Middle frontal gyrus (tissue), 1 donor: ENCODE measurements at regions not wholly inside any gene's neighbourhood (a gene's known extent, or its start where the extent isn't known, plus 50 kb on each side); places are given as distances from the start of the nearest gene placed in this dataset.
A peak's percentile ranks its signal among the peaks of the same experiment; 100 is the strongest.
"Not testable (repeated sequence)": the region's sequence is repeated elsewhere in the genome, so short reads cannot be mapped to it uniquely, and the experiment has no call there.

ENCODE experiments used
- DNase-seq: peaks from one replicate; pipeline ENCODE4 v3.0.0-alpha.2; 2015; ENCODE audit warnings: low spot score; ENCODE audit errors: extremely low spot score

DNA sequence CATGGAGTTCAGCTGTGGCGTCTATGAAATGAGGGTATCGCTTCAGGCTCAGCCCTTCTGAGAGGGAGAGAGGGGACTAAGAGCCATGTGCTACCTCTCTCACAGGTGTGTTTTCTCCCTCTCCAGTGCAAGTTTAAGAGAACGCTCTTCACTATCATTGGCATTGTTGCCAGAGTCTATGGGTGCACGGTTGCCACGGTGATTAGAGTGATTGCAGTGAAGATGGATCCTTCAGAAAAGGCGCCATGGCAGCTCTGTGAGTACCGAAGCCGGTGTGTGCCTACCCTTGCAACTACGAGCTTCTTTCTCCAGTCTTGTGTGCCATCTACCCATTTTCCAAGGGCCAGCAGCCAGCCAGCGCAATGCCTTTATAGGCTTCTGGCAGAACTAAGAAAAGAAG lies 290.5 kb downstream of the OMA1 start:
- no peak for DNase-seq

DNA sequence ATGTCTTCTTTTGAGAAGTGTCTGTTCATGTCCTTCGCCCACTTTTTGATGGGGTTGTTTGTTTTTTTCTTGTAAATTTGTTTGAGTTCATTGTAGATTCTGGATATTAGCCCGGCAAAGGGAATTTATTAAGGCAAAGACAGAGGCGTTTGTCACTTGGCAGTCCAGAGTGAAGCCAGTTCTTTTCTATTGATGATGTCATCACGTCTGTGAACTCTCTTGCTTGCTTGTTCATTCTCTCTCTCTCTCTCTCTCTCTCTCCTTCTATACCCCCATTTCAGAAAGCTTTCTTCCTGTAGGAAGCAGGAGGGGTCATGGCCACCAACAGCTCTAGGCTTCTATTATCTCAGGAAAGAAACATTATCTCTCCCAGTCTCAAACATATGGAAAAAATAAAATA lies 291.3 kb downstream of the OMA1 start:
- DNase-seq, result no peak

DNA sequence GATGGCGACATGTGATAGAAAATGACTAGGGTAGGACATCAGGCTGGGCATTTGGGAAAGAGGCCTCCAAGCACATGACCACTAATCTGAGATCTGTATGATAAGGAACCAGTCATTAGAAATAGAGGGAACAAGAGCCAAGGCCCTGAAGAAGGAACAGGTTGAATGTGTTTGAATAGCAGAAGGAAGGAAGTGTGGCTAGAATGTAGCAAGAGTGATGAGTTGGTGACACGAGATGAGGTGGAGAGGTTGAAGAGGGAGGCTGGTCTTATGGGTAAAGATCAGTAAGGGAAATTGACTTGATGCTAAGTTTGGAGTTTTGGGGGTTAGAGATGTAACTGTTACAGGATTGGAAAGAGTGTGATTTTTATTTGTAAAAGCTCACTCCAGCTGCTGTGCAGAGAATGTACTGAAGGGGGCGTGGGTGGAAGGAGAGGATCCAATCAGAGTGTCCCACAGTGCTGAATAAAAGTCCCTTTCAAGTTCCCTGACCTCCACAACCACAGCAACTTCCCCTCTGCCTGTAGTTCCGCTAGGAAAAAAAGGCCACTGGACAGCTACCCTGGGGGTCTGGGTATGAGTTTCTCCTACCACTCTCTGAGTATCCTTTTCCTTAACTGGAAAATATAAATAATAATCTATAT lies 295.0 kb downstream of the OMA1 start:
- DNase-seq, result no peak

- DNase-seq, result no peak
Observed at GRCh38 chr1:58250587-58250948, 296.0 kb downstream of the OMA1 start.

- peak; percentile 54 for DNase-seq
Observed at GRCh38 chr1:58249737-58250586, 296.6 kb downstream of the OMA1 start.

- no peak for DNase-seq
Observed at GRCh38 chr1:58249388-58249736, 297.2 kb downstream of the OMA1 start.

DNA sequence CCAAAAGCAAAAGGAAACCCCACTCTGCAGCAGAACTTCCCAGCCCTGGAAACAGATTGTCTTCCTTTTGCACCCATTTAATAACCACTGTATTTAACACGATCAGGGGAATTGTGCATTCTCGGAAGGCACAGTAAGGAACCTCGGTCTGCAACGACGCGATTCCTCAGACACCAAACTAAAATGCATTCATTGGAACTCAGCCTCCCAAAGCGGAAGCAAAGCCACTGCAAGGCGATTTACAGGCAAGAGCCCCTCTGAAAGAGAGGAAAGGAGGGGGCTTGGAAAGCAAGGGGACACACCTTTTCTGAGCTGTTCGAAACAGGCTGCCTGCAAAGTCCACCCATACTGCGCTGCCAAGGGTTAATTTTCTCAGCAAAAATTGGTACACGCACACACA lies 297.7 kb downstream of the OMA1 start:
- no peak for DNase-seq

GRCh38 chr1:58248072-58248471 lies 298.5 kb downstream of the OMA1 start:
- no peak for DNase-seq

DNA sequence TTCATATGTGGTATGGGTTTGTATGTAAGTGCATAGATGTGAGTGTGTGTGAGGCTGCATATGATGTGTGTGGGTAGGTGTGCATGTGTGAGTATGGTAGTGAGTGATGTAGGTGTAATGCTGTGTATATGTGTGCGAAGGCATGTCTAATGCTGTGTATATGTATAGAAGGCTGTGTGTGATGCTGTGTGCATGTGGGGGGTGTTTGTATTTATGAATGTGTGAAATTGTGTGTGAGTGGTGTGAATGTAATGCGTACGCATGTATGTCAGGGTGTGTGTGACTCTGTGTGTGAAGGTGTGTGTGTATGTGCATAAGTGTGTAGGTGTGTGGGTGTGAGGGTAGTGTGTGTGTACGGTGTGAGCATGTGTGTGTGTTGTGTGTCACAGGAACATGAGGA lies 300.0 kb downstream of the OMA1 start:
- no peak for DNase-seq

- DNase-seq, result no peak
Observed at GRCh38 chr1:58244872-58245271, 301.7 kb downstream of the OMA1 start.

- DNase-seq, result no peak
Observed at GRCh38 chr1:58238846-58239245, 307.7 kb downstream of the OMA1 start.

DNA sequence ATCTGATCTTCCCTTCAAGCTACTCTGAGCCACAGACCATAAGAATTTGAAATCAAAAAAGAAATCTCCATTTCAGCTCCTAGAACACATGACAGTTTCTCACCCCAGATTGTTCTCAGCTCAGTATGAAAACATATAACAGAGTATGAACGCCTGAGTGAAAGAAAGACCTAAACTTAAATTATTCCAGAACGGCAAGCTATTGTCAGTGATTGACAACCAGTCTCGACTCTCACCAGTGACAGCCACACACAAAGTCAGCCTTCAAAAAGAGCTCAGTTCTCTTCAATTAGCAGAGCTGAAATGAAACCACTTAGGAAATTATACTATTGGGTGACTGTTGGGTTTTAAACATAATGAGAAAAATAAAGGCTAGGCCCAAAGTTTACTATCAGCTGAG lies 312.8 kb downstream of the OMA1 start:
- no peak for DNase-seq

DNA sequence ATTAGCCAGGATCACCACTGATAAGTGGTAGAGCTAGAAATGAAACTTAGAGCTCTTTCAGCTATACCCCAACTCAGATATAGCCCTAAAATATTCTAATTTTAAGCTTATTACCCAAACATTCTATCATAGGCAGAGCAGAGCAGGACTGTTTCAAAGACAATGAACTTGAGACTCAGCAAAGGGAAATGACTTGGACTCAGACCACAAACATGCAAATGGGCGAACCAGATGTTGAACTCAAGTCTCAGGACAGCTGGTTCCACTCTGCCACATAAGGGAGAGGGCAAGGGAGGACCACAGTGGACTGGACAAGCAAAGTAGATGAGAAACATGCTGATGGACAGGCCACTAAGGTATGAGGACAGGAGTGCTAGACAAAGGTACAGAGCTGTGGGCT lies 315.3 kb downstream of the OMA1 start:
- no peak for DNase-seq

DNA sequence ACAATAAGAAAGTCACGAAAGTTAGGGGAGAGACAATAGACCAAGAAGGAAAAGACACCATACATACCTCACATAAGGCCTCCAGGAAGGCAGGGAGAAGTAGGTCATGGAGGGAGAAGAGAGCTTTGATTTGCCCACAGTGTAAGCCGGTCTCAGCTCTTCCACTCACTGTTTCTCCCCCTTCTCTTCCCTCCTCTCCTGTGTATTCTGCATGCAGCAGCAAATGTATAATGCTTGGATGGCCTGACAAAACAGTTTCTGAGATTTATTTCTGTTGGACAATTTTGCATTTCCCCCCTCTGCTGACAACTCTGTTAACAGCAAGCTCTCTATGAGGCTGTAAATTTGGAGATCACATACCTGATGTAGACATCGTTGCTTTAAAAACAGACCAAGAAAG lies 318.9 kb downstream of the OMA1 start:
- no peak for DNase-seq

DNA sequence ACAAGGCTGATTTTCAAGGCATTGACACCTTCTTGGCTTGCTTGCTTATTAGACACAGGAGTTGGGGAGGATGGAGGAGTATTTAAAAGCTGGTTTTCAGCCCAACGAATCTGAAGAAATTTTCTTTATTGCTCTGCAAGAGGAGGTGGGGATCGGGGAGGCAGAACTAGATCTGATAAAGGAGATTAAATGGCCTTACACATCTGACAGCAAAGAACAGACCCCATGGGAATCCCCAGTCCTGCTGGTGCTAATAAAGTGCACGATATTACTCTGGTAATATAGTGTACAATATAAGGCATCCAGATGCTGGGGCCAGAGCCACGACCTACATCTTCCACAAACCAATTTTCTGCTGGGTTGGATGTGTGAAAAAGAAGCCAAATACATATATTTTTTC lies 323.0 kb downstream of the OMA1 start:
- DNase-seq, result no peak

DNA sequence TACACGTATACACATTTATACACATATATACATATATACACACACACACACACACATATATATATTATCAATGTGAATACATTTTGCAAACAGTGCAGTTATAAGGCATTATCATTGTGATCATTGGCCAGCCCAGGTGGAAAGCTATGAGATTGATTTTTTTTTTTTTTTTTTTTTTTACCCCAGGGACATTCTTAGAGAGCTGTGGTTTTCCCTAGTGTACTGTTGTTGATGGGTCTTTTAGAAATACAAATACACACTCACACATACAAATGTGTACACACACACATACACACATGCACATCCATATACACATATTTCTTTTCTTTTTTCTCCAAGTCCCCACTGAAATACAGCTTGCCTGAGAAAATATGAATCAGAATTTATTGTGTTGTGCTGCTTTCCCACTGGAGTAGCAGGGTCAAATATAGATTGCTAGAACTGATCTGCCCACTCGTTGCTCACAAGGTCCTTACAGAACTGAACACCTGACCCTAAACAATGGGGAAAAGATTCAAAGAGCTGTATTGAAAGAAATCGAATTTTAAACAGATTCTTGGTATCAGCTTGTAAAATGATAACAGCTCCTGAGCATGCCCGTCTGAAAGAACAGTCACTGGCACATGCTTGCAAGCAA lies 325.6 kb downstream of the OMA1 start:
- DNase-seq, result no peak

- not testable (repeated sequence) for DNase-seq
Observed at GRCh38 chr1:58216169-58216568, 330.4 kb downstream of the OMA1 start.

- DNase-seq, result no peak
Observed at GRCh38 chr1:58214674-58215073, 331.9 kb downstream of the OMA1 start.

- no peak for DNase-seq
Observed at GRCh38 chr1:58211869-58212268, 334.7 kb downstream of the OMA1 start.

- no peak for DNase-seq
Observed at GRCh38 chr1:58209575-58209974, 337.0 kb downstream of the OMA1 start.

DNA sequence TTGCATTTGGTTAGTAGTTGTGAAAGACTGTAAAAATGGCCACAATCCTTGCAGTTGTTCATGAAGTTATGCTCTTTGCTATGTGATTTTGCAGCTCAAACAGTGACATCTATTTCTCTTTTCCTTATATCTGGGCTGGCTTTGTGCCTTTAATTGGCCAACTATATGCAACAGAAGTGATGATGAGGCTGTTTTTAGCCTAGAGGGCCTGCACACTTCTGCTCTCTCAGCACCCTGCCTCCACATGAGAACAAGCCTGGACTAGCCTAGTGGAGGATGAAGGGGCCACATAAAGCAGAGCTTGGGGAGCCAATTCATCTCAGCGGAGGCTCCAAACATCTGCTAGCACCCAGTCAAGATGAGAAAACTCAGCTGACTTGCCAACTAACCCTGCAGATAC lies 339.8 kb downstream of the OMA1 start:
- DNase-seq, result no peak

GRCh38 chr1:58204284-58204683 lies 342.2 kb downstream of the OMA1 start:
- no peak for DNase-seq
